ENCODE measurements at regions not wholly inside any gene's neighbourhood (a gene's known extent, or its start where the extent isn't known, plus 50 kb on each side); places are given as distances from the start of the nearest gene placed in this dataset.

DNA sequence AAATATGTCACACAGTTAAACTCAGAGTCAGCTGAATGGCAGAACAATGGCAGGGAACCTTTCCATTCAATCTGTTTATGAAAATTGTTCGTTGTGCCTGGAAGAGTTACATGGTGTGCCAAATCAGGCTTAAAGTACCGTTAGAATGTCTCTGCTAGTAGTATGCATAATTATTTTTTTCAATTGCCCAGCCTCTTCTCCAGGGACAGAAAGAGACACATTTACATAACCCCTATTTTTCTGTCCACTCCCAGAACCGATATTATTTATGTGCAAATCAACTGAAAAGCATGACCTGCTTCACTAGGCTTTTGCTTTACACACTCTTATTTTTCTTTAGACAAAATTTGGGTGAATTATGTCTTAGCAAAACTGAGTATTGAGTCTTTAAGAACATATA lies 459.1 kb downstream of the EFNA5 start:
- DNase-seq = no peak

DNA sequence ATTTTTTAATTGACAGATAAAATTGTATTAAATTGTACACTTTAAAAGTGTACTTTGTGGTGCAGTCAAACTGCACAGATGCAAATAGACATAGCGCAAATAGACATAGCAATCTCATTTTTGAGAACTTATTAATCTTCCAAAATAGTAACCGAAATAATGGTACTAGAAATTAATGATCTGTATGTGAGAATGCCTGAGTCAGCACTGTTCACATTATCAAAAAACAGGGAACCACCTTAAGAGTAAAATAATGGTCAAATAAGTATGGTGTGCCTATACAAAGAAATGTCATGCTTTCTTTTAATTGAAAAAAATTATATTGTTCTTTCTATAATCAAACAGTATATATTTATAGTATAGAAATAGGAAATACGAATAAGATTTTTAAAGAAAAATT lies 461.9 kb downstream of the EFNA5 start:
- no peak for DNase-seq

DNA sequence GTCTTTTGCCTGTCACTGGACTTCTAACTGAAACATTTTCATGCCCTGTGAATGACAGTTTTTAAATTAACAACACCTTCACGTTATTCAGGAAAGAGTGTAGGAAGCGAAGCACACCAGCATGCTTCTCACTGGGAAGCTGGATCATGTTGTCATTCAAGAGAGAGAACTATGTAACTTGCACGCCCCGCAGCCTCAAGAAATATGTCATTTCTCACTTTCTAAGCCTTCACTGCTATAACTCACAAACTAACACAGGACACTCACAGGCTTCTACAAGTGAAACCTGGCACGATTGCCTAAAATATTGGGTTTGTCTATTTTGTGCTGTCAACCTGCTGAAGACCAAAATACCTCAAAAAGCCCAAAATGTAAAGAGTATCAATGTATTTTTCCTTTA lies 466.3 kb downstream of the EFNA5 start:
- no peak for DNase-seq

DNA sequence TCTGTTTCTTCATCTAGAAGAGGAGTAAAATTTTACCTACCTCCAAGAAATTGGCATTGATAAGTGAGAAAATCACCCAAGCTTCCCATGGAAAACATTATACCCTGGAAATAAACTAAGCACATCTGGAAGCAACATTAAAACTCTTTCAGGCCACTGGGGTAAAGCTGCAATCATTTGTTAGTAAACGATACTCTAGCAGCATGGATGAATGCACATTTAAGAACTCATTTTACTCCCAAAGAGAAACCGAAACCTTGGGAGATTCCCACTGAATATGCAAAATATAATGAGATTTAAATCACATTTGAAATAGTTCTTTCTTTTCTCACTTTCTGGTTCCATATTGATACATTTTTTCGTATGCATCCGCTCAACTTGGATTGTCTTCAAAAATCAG lies 467.5 kb downstream of the EFNA5 start:
- DNase-seq = no peak

DNA sequence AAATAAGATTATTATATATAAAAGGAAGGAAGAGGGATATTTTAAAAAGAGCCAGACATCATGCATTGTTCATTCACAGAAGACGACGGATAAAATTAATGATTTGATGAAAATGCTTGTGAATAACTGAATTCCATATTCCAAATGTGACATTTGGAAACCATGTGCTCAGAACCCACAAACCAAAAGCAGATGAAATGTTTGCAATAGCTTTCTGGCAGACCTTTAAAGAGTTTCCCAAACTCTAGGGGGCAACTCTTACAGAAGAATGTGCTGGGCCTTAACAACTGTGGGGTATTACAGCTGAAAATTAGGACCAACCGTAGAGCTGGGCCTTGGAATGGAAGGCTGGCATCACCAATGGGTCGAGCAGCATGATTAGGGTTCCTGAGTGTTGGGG lies 471.0 kb downstream of the EFNA5 start:
- no peak for DNase-seq

DNA sequence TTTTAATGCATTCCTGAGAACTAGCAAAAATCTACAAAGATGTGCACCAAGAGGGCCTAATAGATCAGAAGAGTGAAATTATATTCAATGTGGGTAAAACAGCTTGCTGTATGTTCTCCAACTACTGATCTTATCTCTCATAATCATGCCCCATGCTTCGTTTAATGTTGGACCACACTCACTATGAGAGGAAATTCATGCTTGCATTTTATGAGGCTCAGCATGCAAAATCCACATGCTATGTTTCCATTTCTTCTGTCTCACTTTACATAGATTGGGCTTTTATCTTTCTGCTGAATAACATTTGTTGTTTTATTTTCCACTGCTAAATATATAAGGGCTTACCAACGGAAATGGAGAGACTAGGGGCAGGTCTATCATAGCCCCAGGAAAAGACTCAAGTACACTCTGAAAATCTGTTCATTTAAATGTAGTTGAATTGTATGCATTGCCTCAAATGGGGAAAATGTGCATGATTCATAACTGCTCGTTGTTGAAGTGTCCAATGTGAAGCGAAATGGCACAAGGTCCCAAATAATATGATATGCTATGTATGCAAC lies 474.2 kb downstream of the EFNA5 start:
- DNase-seq = no peak

DNA sequence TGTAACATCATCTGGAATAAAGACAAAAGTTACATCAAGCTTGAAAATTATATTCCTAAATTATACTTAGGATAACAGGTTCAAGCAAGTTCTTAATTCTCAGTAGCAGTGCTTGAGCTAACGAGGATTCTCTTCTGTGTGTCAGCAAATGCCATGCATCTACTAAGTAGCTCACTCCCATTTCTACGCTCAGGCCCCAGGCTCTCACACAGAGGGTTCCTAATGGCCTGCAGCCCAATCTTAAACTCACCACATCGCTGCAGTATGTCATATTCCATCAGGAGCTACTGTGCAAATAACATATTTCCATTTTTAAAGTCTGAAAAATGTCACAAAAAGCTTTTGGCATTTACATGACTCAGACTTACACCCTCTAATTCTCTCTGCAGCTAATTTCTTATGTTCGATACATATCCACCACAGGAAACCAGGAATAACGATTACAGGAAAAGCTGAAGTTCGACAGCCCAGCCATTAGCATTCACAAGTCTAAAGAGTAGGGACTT lies 474.8 kb downstream of the EFNA5 start:
- no peak for DNase-seq

DNA sequence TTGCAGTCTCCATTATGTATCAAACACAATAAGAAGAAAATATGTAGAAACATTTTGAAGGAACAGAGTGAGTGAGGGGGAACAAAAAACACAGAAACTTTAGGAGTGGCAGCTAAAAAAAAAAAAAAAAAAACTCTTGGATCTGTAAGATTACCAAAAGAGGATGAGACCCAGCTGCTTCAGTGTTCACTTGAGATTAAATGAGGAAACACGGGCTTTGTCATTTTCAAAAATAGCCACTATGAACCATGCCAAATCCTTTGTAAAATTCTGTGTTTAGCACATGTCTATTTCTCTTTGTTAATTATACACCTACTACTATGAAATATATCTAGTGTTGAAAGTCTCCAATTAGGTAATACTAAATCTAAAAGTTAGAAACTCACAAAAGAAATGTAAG lies 485.9 kb downstream of the EFNA5 start:
- no peak for DNase-seq

DNA sequence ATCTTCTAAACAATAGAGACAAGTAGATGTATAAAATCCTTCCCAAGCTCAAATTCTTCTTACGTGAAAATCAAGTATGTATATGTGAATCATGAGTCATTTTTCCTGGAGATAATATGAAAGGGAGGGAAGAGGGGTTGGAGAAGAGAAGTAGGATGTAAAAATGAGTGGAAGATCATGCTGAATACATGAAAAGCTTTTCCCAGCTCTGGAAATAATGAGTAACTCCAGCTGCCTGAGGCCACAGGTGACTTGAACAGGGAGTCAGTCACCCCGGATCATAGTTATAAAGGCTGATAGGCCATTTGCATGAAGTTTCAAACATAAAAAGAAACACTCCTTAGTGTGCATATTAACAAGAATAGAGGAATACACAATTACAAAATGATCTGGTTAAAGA lies 486.7 kb downstream of the EFNA5 start:
- DNase-seq = no peak

DNA sequence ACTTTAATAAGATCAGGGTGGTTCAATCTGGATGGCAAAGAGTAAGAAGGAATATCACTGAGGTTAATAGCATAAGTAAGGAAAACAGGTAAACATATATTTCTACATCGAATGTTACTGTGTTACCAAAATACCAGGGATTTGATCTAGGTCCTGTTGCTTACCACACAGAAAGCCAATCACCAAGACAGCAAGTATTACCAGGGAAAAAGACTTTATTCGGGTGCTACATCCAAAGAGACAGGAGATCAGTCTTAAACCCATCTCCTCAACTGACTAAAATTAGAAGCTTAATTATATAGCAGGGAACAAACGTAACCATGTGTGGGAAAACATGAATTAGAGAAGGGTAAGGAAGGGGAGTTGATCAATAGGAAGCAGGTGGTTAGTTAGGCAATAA lies 500.1 kb downstream of the EFNA5 start:
- no peak for DNase-seq

DNA sequence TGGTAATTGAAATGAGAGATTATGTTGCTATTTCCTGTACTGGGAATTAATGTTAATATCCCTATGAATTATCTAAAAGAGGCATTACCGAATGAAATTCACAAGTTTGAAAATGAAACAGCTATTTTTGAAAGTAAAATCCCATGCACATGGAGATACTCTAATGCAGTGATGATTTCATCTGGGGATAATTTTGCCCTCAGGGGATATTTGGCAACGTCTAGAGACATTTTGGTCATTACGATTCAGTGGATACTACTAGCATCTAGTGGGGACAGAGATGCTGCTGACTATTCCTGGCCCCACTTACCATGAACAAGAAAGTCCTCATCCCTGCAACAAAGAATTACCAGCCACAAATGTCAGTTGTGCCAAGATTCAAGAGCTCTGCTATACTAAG lies 500.9 kb downstream of the EFNA5 start:
- no peak for DNase-seq

DNA sequence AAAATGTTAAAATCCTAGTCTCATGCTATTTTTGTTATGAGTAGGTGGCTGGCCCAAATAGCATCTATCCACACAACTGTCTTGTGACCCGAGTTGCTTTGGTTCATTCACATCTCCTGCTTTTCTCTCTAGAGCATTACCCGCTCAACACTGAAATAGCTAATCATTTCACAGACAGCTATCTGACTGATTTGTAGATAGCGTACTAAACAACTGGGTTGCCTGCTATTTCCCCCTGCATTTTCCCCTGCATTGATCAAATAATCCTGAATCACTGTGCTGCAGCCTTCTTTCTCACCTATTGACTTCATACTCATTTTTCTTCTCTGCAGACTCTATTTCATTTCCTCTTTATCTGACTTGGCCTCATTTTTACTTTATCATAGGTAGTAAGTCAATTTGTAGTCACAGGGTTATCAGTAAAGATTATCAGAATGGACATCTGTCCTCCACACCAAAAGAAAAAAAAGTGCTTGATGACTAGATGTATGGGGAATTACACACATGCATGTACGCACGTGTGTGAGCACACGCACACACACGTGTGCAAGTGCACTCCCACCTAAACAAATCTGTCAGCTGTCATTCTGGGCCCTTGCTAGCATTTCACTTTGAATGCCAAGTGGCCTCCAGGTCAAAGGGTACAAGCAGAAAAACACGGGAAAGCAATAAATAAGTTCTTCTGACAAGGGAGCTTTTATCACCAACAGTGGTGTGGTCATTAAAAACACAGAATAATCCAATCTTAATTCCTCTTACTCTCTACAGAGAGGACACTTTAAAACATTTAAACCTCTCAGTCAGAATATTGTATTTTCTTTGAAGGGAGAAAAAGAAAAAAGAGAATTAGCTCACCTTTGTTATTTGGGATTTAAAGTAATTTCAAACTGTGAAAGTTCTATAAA lies 501.6 kb downstream of the EFNA5 start:
- no peak for DNase-seq

DNA sequence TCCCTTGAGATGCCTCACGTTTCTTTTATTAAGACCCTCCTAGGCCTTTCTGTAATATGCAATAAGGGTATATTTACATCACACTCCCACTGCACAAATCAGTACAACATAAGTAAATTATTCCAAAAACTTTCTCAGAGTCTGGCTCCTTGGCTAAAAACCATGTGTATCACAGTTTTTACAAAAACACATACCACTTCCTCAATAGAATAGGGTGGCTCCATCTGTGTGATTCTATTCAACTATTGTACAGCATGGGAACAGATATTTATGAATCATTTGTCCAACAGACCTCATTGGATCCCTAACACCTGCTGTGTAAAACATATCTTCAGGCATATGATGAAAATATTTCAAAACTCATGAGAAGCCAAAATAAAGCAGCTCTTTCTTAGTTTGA lies 502.7 kb downstream of the EFNA5 start:
- DNase-seq = no peak

DNA sequence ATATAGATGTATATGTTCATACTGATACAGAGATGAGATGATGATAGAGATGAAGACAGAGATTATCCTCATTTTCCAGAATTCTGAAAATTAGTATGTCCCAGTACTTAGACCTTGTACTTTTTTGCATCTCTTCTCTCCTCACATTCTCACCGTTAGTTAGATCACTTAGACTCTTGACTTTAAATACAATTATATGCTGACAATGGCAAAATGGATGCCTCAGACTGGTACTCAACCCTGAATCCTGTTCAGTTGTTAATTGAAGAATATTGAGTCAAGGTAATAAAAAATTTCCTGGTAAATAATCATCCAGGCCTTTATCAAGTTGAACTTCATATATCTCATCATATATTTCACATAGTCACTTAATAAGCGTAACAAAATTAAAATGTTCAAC lies 505.4 kb downstream of the EFNA5 start:
- no peak for DNase-seq

DNA sequence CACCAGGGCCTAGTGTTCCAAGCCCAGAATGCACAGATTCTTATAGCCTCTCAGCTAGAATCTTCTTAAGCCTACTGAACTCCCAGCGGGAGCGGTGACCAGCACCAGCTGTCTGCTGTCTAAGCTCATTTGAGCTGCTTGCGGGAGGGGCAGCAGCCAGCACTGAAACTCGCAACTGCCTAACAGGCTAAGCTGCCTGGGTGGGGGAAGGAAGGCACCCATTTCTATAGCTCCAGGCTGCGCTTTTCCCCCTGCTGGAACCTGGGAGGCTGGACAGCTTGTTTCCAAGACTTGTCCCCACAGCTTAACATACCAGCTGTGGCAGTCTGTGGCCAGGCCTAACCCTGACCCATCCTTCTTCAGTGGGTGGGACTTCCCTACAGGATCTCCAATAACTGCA lies 512.9 kb downstream of the EFNA5 start:
- DNase-seq = no peak

DNA sequence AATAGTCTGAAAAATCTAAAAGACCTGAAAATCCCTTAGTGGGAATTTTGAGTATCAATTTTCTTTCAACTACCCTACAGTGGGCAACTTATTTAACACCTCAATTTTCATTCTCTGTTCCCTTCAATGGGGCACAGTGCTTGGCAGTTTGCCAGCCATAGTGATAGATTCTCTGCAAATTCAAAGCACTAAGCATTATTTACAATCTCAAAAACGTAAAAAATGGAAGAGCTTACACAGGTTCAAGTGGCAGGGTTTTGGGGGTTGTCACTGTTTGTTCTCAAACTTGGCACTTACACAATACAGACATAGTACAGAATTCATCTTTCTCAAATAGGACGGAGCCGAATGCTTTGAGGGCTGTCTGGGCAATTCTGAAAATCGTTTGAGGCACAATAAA lies 515.0 kb downstream of the EFNA5 start:
- DNase-seq = peak; percentile 45

DNA sequence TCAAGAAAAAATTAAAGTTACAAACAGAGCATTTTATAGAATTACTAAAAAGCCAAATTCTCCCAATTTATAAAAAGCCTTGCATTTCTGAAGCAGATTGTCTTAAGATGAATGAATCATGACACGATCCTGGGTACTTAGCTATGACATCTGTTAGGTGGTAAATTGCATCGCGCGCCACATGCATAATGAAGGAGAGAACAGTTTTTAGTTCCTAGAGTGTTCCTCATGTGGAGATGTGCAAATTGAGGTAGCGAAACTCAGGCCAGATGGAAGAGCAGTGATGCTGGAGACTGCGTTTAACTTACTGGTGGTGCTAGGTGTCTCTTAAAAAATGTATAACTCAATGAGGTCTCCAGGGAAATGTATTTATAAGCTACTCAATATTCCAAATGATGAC lies 516.1 kb downstream of the EFNA5 start:
- DNase-seq = peak; percentile 19

DNA sequence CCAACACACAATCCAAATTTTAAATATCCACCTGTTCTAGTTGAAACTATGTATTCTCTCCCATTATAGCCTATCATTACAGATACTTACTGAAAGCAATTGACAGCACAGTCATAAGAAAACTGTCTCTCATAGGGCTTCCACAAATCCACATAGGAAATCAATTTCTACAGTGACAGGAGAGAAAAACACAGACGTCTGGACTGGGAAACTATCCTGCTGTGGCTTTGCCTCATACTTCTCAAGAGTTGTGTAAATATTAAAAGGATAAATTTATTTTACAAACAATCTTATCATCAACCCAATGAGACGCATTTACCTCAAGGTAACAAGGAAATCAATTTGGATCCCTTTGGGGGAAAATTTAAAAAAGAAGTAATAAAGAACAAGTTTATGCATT lies 517.5 kb downstream of the EFNA5 start:
- peak; percentile 1 for DNase-seq

DNA sequence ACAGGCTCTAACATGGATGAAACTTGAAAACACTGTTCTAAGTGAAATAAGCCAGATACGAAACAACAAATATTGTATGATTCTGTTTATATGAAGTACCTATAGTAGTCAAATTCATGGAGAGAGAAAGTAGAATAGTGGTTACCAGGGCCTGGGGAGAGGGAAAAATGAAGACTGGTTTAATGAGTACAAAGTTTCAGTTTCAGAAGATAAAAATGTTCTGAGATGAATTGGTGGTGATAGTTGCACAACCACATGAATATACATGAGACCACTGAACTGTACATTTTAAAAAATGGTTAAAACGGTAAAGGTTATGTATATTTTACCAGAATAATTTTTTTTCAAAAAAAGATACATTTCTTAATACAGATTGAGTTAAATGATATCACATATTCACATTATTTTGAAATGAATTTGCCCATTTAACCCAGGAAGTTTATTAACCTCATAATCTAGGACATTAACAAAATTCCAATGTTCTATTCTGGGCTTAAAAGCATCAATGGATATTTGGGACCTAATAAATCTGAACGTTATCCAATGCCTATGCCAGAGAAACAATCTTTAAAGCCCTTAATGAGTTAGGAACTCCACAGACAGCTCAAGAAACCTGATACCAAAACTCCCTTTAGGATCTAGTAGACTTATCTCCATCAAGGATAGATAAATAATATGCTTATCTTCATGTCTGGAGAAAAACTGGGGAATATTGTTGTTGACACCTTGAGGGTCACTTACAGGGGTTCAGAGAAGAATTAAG lies 521.3 kb downstream of the EFNA5 start:
- no peak for DNase-seq

DNA sequence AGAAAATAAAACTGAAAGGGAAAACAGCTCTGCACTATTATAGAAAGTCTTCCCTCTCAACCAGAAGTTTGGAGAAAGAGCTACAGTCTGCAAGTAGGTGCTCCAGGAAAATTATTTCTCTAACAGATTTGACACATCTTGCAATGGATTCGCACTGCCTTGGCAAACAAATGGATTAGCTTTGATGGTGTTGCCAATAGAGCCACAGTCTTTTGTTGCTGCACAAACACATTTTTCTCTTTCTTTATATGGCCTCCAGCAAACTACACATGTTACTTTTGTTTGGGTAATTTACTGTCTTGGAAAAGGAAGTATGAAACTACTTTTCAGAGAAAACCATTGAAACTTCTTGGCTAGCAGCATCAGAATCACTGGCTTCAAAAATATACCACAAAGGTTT lies 523.1 kb downstream of the EFNA5 start:
- no peak for DNase-seq

DNA sequence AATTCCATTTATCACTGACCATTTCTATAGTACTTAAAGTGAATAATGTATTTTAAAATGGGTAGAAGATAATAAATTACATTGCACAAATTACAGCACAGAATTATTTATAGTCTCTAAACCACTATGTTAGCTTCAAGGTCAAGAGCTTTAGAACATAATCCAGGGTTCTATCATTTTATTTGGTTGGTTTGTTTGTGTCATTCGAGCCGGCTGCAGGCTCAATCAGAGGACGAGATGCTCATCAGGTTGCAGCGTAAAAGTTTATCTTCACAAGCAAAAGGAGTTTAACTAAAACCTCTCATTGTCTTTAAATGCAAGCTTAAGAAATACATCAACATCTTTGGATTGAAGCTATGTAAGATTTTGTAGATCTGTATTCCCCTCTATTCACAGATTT lies 523.8 kb downstream of the EFNA5 start:
- DNase-seq = no peak

DNA sequence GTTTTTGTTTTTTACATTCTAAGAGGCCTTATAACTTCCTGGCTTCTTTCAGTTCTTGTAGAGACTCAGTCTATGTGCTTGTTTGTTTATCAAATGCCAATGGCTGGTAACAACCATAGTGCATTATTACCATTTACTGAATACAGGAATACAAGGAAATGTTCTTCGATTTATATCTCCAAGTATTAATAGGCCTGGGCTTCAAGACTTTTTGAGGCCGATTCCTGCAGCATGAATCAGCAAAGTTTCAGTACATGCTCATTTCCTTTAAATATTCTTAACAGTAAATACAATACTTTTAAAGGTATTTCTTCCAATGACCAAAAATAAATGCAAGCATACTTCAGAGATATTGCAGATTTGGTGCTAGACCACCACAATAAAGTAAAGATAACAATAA lies 535.3 kb downstream of the EFNA5 start:
- DNase-seq = no peak

DNA sequence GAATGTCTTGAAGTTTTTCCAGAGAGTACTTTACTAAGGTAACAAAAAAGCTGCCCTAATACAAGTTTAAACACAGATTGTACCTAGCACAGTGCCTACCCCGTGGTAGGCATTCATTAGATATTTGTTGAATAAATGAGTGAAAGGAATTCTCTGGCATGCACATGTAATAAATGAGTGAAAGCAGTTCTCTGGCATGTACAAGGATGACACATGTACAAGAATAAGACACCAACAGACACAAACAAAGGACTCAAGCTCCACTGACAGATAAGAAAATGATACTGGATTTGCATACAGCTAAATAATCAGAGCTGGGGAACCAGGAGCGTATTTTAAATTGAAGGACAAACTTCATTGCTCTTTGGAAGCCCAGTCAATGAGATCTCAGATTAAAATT lies 535.8 kb downstream of the EFNA5 start:
- no peak for DNase-seq

DNA sequence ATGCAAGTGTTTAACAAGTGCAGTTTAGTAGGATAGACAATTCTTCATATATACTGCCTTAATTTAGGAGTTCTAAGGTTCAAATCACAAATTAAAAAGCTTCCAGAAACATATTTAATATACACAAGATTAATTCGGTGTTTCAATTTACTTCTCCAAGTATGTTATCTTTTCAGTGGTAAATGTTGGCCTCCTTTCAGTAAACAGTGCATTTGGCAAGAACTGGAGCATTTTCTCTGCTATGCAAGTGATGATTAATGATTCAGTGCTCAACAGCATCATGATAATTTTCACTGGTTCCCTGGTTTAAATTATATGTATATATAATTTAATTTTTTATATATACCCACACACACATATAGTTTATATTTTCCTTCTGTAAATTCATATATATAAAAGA lies 541.7 kb downstream of the EFNA5 start:
- no peak for DNase-seq
